HG03469 (cell line): ENCODE measurements at regions not wholly inside any gene's neighbourhood (a gene's known extent, or its start where the extent isn't known, plus 50 kb on each side); places are given as distances from the start of the nearest gene placed in this dataset.

Experiments
- ATAC-seq: cut with Tn5 transposase; IDR thresholded peaks from one replicate; pipeline ENCODE4 v1.9.1; 2021; ENCODE audit warnings: mild to moderate bottlenecking, moderate library complexity, moderate number of reproducible peaks; ENCODE audit not compliant: unreplicated experiment

GRCh38 chr2:196248467-196249094 is 77.2 kb upstream of the STK17B start:
- ATAC-seq: no peak

GRCh38 chr2:196249171-196249570 is 77.8 kb upstream of the STK17B start:
- ATAC-seq: no peak

GRCh38 chr2:196249860-196250259 is 78.5 kb upstream of the STK17B start:
- peak; percentile 87 for ATAC-seq

- ATAC-seq: no peak
These were observed 79.8 kb upstream of the STK17B start for GRCh38 chr2:196251132-196251531.

- no peak for ATAC-seq
These were observed 81.2 kb upstream of the STK17B start for GRCh38 chr2:196252408-196253115.

- no peak for ATAC-seq
These were observed 81.7 kb upstream of the STK17B start for GRCh38 chr2:196253116-196253480.

GRCh38 chr2:196256585-196256984 is 85.2 kb upstream of the STK17B start:
- no peak for ATAC-seq

GRCh38 chr2:196257086-196257485 is 85.7 kb upstream of the STK17B start:
- ATAC-seq: no peak

GRCh38 chr2:196258407-196258806 is 87.0 kb upstream of the STK17B start:
- ATAC-seq: no peak

- ATAC-seq: no peak
These were observed 88.4 kb upstream of the STK17B start for GRCh38 chr2:196259507-196260481.

- no peak for ATAC-seq
These were observed 89.2 kb upstream of the STK17B start for GRCh38 chr2:196260546-196260945.

GRCh38 chr2:196262606-196263005 is 91.2 kb upstream of the STK17B start:
- no peak for ATAC-seq

GRCh38 chr2:196263181-196263747 is 91.9 kb upstream of the STK17B start:
- peak; percentile 94 for ATAC-seq

GRCh38 chr2:196266351-196266750 is 95.0 kb upstream of the STK17B start:
- ATAC-seq: no peak

- ATAC-seq: no peak
These were observed 95.5 kb upstream of the STK17B start for GRCh38 chr2:196266855-196267254.

- ATAC-seq: no peak
These were observed 96.6 kb upstream of the STK17B start for GRCh38 chr2:196268025-196268424.

GRCh38 chr2:196268538-196269338 is 97.4 kb upstream of the STK17B start:
- no peak for ATAC-seq

- no peak for ATAC-seq
These were observed 100.4 kb upstream of the STK17B start for GRCh38 chr2:196271795-196272194.

GRCh38 chr2:196274387-196274809 is 103.0 kb upstream of the STK17B start:
- ATAC-seq: peak; percentile 47

GRCh38 chr2:196275646-196276352 is 104.4 kb upstream of the STK17B start:
- no peak for ATAC-seq
